ENCODE measurements at regions not wholly inside any gene's neighbourhood (a gene's known extent, or its start where the extent isn't known, plus 50 kb on each side); places are given as distances from the start of the nearest gene placed in this dataset.

GRCh38 chr3:69567710-69568052 is 171.6 kb upstream of the MITF start:
- WGBS, 2 donors = 98% methylated on average over 2 of the region's 2 CpGs
- H3K9me3 ChIP-seq (ENCODE audit: control insufficient read depth, low read length) = peaks cover 2% of the 10 kb centered on the region
- ATAC-seq (ENCODE audit: low FRiP score) (no peak), DNase-seq (no peak)
- H3K4me1 ChIP-seq (ENCODE audit: control insufficient read depth in 1 of 2, insufficient read depth in 2 of 2, low read length in 2 of 2) = no peaks in the 10 kb centered on the region
- peaks cover 0 to 2% of the 10 kb centered on the region in 2 donors for H3K27me3 ChIP-seq (ENCODE audit: control insufficient read depth in 1 of 2, insufficient read depth in 2 of 2, low read length in 1 of 2)
- no peak overlapping the region for H3K27ac ChIP-seq (ENCODE audit: low read depth in 1 of 2, low read length in 2 of 2)
- intact Hi-C loops (cut with DNase I) = no loop called here
- H3K36me3 ChIP-seq (ENCODE audit: control insufficient read depth in 1 of 2, insufficient read depth in 2 of 2, low read length in 1 of 2) = no peaks in the 10 kb centered on the region
- H3K4me3 ChIP-seq (ENCODE audit: low read length in 2 of 2) = no peak overlapping the region

GRCh38 chr3:69567023-69567709 is 172.1 kb upstream of the MITF start:
- Histone ChIP-seq H3K27me3 (ENCODE audit: control insufficient read depth in 1 of 2, insufficient read depth in 2 of 2, low read length in 1 of 2) (peaks cover 0 to 2% of the 10 kb centered on the region in 2 donors), H3K27ac (ENCODE audit: low read depth in 1 of 2, low read length in 2 of 2) (no peak overlapping the region), H3K4me1 (ENCODE audit: control insufficient read depth in 1 of 2, insufficient read depth in 2 of 2, low read length in 2 of 2) (no peaks in the 10 kb centered on the region), H3K36me3 (ENCODE audit: control insufficient read depth in 1 of 2, insufficient read depth in 2 of 2, low read length in 1 of 2) (no peaks in the 10 kb centered on the region), H3K9me3 (ENCODE audit: control insufficient read depth, low read length) (peaks cover 2% of the 10 kb centered on the region), H3K4me3 (ENCODE audit: low read length in 2 of 2) (no peak overlapping the region)
- no peak for DNase-seq
- intact Hi-C loops (cut with DNase I) = no loop called here
- 93 to 98% methylated on average over 4 of the region's 4 CpGs for WGBS, 2 donors
- no peak for ATAC-seq (ENCODE audit: low FRiP score)

DNA sequence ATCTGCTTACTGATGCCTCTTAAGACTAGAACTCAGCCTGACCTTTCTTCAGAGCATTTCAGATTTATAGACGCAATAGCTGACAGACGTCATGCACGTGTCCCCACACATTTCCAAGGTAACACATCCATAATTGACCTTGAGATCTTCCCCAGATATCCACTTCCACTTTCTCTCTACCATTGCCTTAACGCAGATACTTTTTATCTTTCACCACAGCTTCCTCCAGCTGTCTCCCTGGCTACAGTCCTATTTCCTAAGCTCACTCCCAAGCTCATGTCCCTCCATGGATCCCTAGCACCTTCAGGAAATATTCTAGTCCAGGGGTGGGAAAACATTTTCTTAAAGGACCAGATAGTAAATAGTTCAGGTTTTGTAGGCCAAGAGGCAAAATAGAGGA is 173.0 kb upstream of the MITF start:
- Histone ChIP-seq H3K9me3 (ENCODE audit: control insufficient read depth, low read length) (peaks cover 2% of the 10 kb centered on the region), H3K27ac (ENCODE audit: low read depth in 1 of 2, low read length in 2 of 2) (no peak overlapping the region), H3K27me3 (ENCODE audit: control insufficient read depth in 1 of 2, insufficient read depth in 2 of 2, low read length in 1 of 2) (peaks cover 0 to 2% of the 10 kb centered on the region in 2 donors), H3K4me1 (ENCODE audit: control insufficient read depth in 1 of 2, insufficient read depth in 2 of 2, low read length in 2 of 2) (peaks cover 0 to under 1% of the 10 kb centered on the region in 2 donors), H3K36me3 (ENCODE audit: control insufficient read depth in 1 of 2, insufficient read depth in 2 of 2, low read length in 1 of 2) (no peaks in the 10 kb centered on the region), H3K4me3 (ENCODE audit: low read length in 2 of 2) (no peak overlapping the region)
- ATAC-seq (ENCODE audit: low FRiP score) = no peak
- 90 to 93% methylated on average over 4 of the region's 4 CpGs for WGBS, 2 donors
- DNase-seq = no peak
- intact Hi-C loops (cut with DNase I) = no loop called here

- H3K27me3 ChIP-seq (ENCODE audit: control insufficient read depth in 1 of 2, insufficient read depth in 2 of 2, low read length in 1 of 2) = peaks cover 0 to 2% of the 10 kb centered on the region in 2 donors
- intact Hi-C loops (cut with DNase I) = no loop called here
- H3K9me3 ChIP-seq (ENCODE audit: control insufficient read depth, low read length) = no peaks in the 10 kb centered on the region
- ATAC-seq (ENCODE audit: low FRiP score) (no peak), DNase-seq (no peak)
- H3K36me3 ChIP-seq (ENCODE audit: control insufficient read depth in 1 of 2, insufficient read depth in 2 of 2, low read length in 1 of 2) = no peaks in the 10 kb centered on the region
- H3K4me3 ChIP-seq (ENCODE audit: low read length in 2 of 2) = no peak overlapping the region
- H3K4me1 ChIP-seq (ENCODE audit: control insufficient read depth in 1 of 2, insufficient read depth in 2 of 2, low read length in 2 of 2) = peaks cover 0 to 1% of the 10 kb centered on the region in 2 donors
- WGBS, 2 donors = 86 to 89% methylated on average over 4 of the region's 4 CpGs
- H3K27ac ChIP-seq (ENCODE audit: low read depth in 1 of 2, low read length in 2 of 2) = no peak overlapping the region
Observed at GRCh38 chr3:69565316-69565715, 173.9 kb upstream of the MITF start.

GRCh38 chr3:69563981-69564380 is 175.3 kb upstream of the MITF start:
- no peak overlapping the region for H3K4me3 ChIP-seq (ENCODE audit: low read length in 2 of 2)
- 68 to 77% methylated on average over 5 of the region's 5 CpGs for WGBS, 2 donors
- peaks cover 0 to 1% of the 10 kb centered on the region in 2 donors for H3K4me1 ChIP-seq (ENCODE audit: control insufficient read depth in 1 of 2, insufficient read depth in 2 of 2, low read length in 2 of 2)
- no peak overlapping the region for H3K27ac ChIP-seq (ENCODE audit: low read depth in 1 of 2, low read length in 2 of 2)
- intact Hi-C loops (cut with DNase I) = no loop called here
- DNase-seq (no peak), ATAC-seq (ENCODE audit: low FRiP score) (no peak)
- no peaks in the 10 kb centered on the region for H3K36me3 ChIP-seq (ENCODE audit: control insufficient read depth in 1 of 2, insufficient read depth in 2 of 2, low read length in 1 of 2)
- H3K27me3 ChIP-seq (ENCODE audit: control insufficient read depth in 1 of 2, insufficient read depth in 2 of 2, low read length in 1 of 2) = peaks cover 0 to 2% of the 10 kb centered on the region in 2 donors
- H3K9me3 ChIP-seq (ENCODE audit: control insufficient read depth, low read length) = no peaks in the 10 kb centered on the region

- intact Hi-C loops (cut with DNase I) = no loop called here
- no peak for ATAC-seq (ENCODE audit: low FRiP score)
Observed at GRCh38 chr3:69563151-69563550, 176.1 kb upstream of the MITF start.

GRCh38 chr3:69562020-69562419 is 176.1 kb upstream of the FRMD4B start:
- Histone ChIP-seq H3K36me3 (ENCODE audit: control insufficient read depth in 1 of 2, insufficient read depth in 2 of 2, low read length in 1 of 2) (no peaks in the 10 kb centered on the region), H3K27ac (ENCODE audit: low read depth in 1 of 2, low read length in 2 of 2) (no peak overlapping the region), H3K27me3 (ENCODE audit: control insufficient read depth in 1 of 2, insufficient read depth in 2 of 2, low read length in 1 of 2) (peaks cover 0 to 2% of the 10 kb centered on the region in 2 donors), H3K9me3 (ENCODE audit: control insufficient read depth, low read length) (no peaks in the 10 kb centered on the region), H3K4me1 (ENCODE audit: control insufficient read depth in 1 of 2, insufficient read depth in 2 of 2, low read length in 2 of 2) (peaks cover 0 to 1% of the 10 kb centered on the region in 2 donors), H3K4me3 (ENCODE audit: low read length in 2 of 2) (no peak overlapping the region)
- DNase-seq (no peak), ATAC-seq (ENCODE audit: low FRiP score) (no peak)
- intact Hi-C loops (cut with DNase I) = no loop called here
- WGBS, 2 donors = 5 to 13% methylated on average over 4 of the region's 4 CpGs

More at GRCh38 chr3:69563151-69563550, 176.1 kb upstream of the MITF start:
- 85% methylated on average over 3 of the region's 3 CpGs for WGBS, 2 donors
- H3K4me1 ChIP-seq (ENCODE audit: control insufficient read depth in 1 of 2, insufficient read depth in 2 of 2, low read length in 2 of 2) = peaks cover 0 to 1% of the 10 kb centered on the region in 2 donors
- no peaks in the 10 kb centered on the region for H3K36me3 ChIP-seq (ENCODE audit: control insufficient read depth in 1 of 2, insufficient read depth in 2 of 2, low read length in 1 of 2)
- H3K27me3 ChIP-seq (ENCODE audit: control insufficient read depth in 1 of 2, insufficient read depth in 2 of 2, low read length in 1 of 2) = peaks cover 0 to 2% of the 10 kb centered on the region in 2 donors
- DNase-seq = no peak
- H3K9me3 ChIP-seq (ENCODE audit: control insufficient read depth, low read length) = no peaks in the 10 kb centered on the region
- no peak overlapping the region for H3K4me3 ChIP-seq (ENCODE audit: low read length in 2 of 2)
- H3K27ac ChIP-seq (ENCODE audit: low read depth in 1 of 2, low read length in 2 of 2) = no peak overlapping the region

DNA sequence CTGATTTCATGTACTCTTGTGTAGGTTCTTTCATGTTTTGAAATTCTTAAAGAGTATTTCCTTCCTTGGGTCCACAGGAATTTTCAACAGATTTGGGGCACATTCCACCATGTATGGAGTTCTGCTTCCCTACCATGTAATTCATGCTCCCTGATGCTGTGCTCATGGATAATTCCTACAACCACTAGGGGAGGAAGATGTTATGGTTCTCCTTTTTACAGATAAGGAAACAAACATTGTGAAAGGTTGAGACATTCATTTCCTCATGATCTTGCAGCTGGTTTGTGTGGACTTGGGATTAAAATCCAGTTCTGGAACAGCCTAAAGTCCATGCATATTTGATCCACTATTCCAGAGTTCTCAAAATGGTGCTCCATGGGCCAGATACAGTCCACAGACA is 174.9 kb upstream of the FRMD4B start:
- intact Hi-C loops (cut with DNase I) = no loop called here
- ATAC-seq (ENCODE audit: low FRiP score) (no peak), DNase-seq (no peak)
- Histone ChIP-seq H3K36me3 (ENCODE audit: control insufficient read depth in 1 of 2, insufficient read depth in 2 of 2, low read length in 1 of 2) (no peaks in the 10 kb centered on the region), H3K4me1 (ENCODE audit: control insufficient read depth in 1 of 2, insufficient read depth in 2 of 2, low read length in 2 of 2) (peaks cover 0 to 1% of the 10 kb centered on the region in 2 donors), H3K27ac (ENCODE audit: low read depth in 1 of 2, low read length in 2 of 2) (no peak overlapping the region), H3K4me3 (ENCODE audit: low read length in 2 of 2) (no peak overlapping the region), H3K27me3 (ENCODE audit: control insufficient read depth in 1 of 2, insufficient read depth in 2 of 2, low read length in 1 of 2) (peaks cover 0 to 2% of the 10 kb centered on the region in 2 donors), H3K9me3 (ENCODE audit: control insufficient read depth, low read length) (no peaks in the 10 kb centered on the region)

GRCh38 chr3:69560116-69560515 is 174.2 kb upstream of the FRMD4B start:
- Histone ChIP-seq H3K4me1 (ENCODE audit: control insufficient read depth in 1 of 2, insufficient read depth in 2 of 2, low read length in 2 of 2) (peaks cover 0 to 1% of the 10 kb centered on the region in 2 donors), H3K4me3 (ENCODE audit: low read length in 2 of 2) (no peak overlapping the region), H3K9me3 (ENCODE audit: control insufficient read depth, low read length) (no peaks in the 10 kb centered on the region), H3K36me3 (ENCODE audit: control insufficient read depth in 1 of 2, insufficient read depth in 2 of 2, low read length in 1 of 2) (no peaks in the 10 kb centered on the region), H3K27ac (ENCODE audit: low read depth in 1 of 2, low read length in 2 of 2) (no peak overlapping the region), H3K27me3 (ENCODE audit: control insufficient read depth in 1 of 2, insufficient read depth in 2 of 2, low read length in 1 of 2) (peaks cover 0 to 2% of the 10 kb centered on the region in 2 donors)
- ATAC-seq (ENCODE audit: low FRiP score) = no peak
- intact Hi-C loops (cut with DNase I) = no loop called here
- DNase-seq = no peak
- 95 to 97% methylated on average over 4 of the region's 4 CpGs for WGBS, 2 donors

Measured in aorta (tissue), 5 donors.